GM19035 (cell line): ENCODE measurements at regions not wholly inside any gene's neighbourhood (a gene's known extent, or its start where the extent isn't known, plus 50 kb on each side); places are given as distances from the start of the nearest gene placed in this dataset.
"Not testable (repeated sequence)": the region's sequence is repeated elsewhere in the genome, so short reads cannot be mapped to it uniquely, and the experiment has no call there.

ENCODE experiments used
- ATAC-seq: cut with Tn5 transposase; IDR thresholded peaks from one replicate; pipeline ENCODE4 v1.9.1; 2021; ENCODE audit not compliant: unreplicated experiment

GRCh38 chrX:42175843-42176242, 252.5 kb upstream of the CASK start:
- ATAC-seq = no peak

- ATAC-seq = not testable (repeated sequence)
These were observed 234.6 kb upstream of the CASK start for GRCh38 chrX:42157923-42158322.

- no peak for ATAC-seq
These were observed 228.5 kb upstream of the CASK start for GRCh38 chrX:42151808-42152207.

GRCh38 chrX:42149765-42150164, 226.4 kb upstream of the CASK start:
- no peak for ATAC-seq

- no peak for ATAC-seq
These were observed 225.9 kb upstream of the CASK start for GRCh38 chrX:42149281-42149680.

GRCh38 chrX:42143866-42144592, 220.7 kb upstream of the CASK start:
- ATAC-seq = no peak

GRCh38 chrX:42140320-42140719, 217.0 kb upstream of the CASK start:
- ATAC-seq = no peak

GRCh38 chrX:42135583-42136228, 212.4 kb upstream of the CASK start:
- ATAC-seq = no peak

- ATAC-seq = no peak
These were observed 208.5 kb upstream of the CASK start for GRCh38 chrX:42131856-42132255.

GRCh38 chrX:42129022-42129940, 205.9 kb upstream of the CASK start:
- ATAC-seq = no peak

- ATAC-seq = no peak
These were observed 205.2 kb upstream of the CASK start for GRCh38 chrX:42128587-42128986.

- peak; percentile 55 for ATAC-seq
These were observed 204.7 kb upstream of the CASK start for GRCh38 chrX:42128020-42128419.

- ATAC-seq = peak; percentile 29
These were observed 204.2 kb upstream of the CASK start for GRCh38 chrX:42127563-42127962.

GRCh38 chrX:42123369-42123768, 200.0 kb upstream of the CASK start:
- ATAC-seq = no peak

- ATAC-seq = no peak
These were observed 195.7 kb upstream of the CASK start for GRCh38 chrX:42119076-42119475.

GRCh38 chrX:42117318-42117717, 194.0 kb upstream of the CASK start:
- ATAC-seq = peak; percentile 67

- ATAC-seq = no peak
These were observed 186.1 kb upstream of the CASK start for GRCh38 chrX:42109428-42109827.

- ATAC-seq = peak; percentile 78
These were observed 184.4 kb upstream of the CASK start for GRCh38 chrX:42107495-42108488.

GRCh38 chrX:42106556-42106955, 183.2 kb upstream of the CASK start:
- ATAC-seq = no peak

- no peak for ATAC-seq
These were observed 179.4 kb upstream of the CASK start for GRCh38 chrX:42102586-42103282.
